PC-9 (cell line): ENCODE measurements at regions not wholly inside any gene's neighbourhood (a gene's known extent, or its start where the extent isn't known, plus 50 kb on each side); places are given as distances from the start of the nearest gene placed in this dataset.

Experiments
- BruUV-seq: library from RNA; stranded (reverse); fragments of 400-500 nt; replicated peaks from 2 replicates; lab custom pipeline; 2021; lab: Mats Ljungman, UMichigan
- CTCF ChIA-PET: fragments of 300-600 bp; sonication (Branson Sonifier 250); formaldehyde crosslinking; loops from one replicate; lab custom pipeline; 2022; ENCODE audit warnings: antibody characterized with exemption; lab: Charles Lee
- POLR2A ChIA-PET: fragments of 300-600 bp; sonication (Branson Sonifier 250); formaldehyde crosslinking; loops from one replicate; lab custom pipeline; 2022; ENCODE audit warnings: antibody characterized with exemption; ENCODE audit not compliant: unreplicated experiment; lab: Charles Lee
- DNase-seq, 2 experiments: peaks; one replicate each; pipeline versions ENCODE4 v3.0.0 to v3.0.0-alpha.2; 2015 to 2022; ENCODE audit warnings: mixed read lengths in 1 of 2
- H2AFZ ChIP-seq: fragments of 200-600 bp; sonication (generic); 2 replicates; pipeline ENCODE4 v1.8.1; 2017; ENCODE audit warnings: antibody characterized with exemption
- H3F3A ChIP-seq: fragments of 200-600 bp; sonication (generic); 2 replicates; pipeline ENCODE4 v1.8.1; 2017; ENCODE audit warnings: antibody characterized with exemption, mild to moderate bottlenecking, low read depth; ENCODE audit not compliant: insufficient read depth
- H3K27ac ChIP-seq: fragments of 200-600 bp; sonication (generic); 2 replicates; pipeline ENCODE4 v1.6.1; 2016; ENCODE audit warnings: mixed run types
- H3K27me3 ChIP-seq: fragments of 200-600 bp; sonication (generic); 2 replicates; pipeline ENCODE4 v1.6.1; 2016; ENCODE audit warnings: low read depth, mixed run types; ENCODE audit not compliant: insufficient read depth
- H3K36me3 ChIP-seq: fragments of 200-600 bp; sonication (generic); 2 replicates; pipeline ENCODE4 v1.6.1; 2016; ENCODE audit warnings: low read depth, mixed run types
- H3K4me1 ChIP-seq: fragments of 200-600 bp; sonication (generic); replicated peaks from 2 replicates; pipeline ENCODE4 v1.6.1; 2016; ENCODE audit warnings: mixed run types; ENCODE audit not compliant: insufficient read depth
- H3K4me2 ChIP-seq: fragments of 200-600 bp; sonication (generic); 2 replicates; pipeline ENCODE4 v1.6.1; 2017; ENCODE audit warnings: mixed run types
- H3K4me3 ChIP-seq: fragments of 200-600 bp; sonication (generic); 2 replicates; pipeline ENCODE4 v1.6.1; 2016; ENCODE audit warnings: mixed run types
- H3K79me2 ChIP-seq: fragments of 200-600 bp; sonication (generic); 2 replicates; pipeline ENCODE4 v1.6.1; 2017; ENCODE audit warnings: low read depth, mixed run types
- H3K9me2 ChIP-seq: fragments of 200-600 bp; sonication (generic); 2 replicates; pipeline ENCODE4 v1.8.1; 2017; ENCODE audit warnings: mild to moderate bottlenecking; ENCODE audit not compliant: insufficient read depth
- H3K9me3 ChIP-seq: fragments of 200-600 bp; sonication (generic); 2 replicates; pipeline ENCODE4 v1.8.1; 2016; ENCODE audit warnings: low read depth; ENCODE audit not compliant: insufficient read depth
- H4K20me1 ChIP-seq: fragments of 200-600 bp; sonication (generic); 2 replicates; pipeline ENCODE4 v1.8.1; 2017; ENCODE audit not compliant: insufficient read depth
- EZH2 ChIP-seq: fragments of 200-600 bp; sonication (generic); IDR thresholded peaks from 2 replicates; pipeline ENCODE4 v1.8.0; 2017; ENCODE audit warnings: antibody characterized with exemption, low read depth
- intact Hi-C: fragments of 100-400 bp; cut with micrococcal nuclease; formaldehyde crosslinking; loops from one replicate; pipeline ENCODE4 v1.10.0; 2022; ENCODE audit not compliant: unreplicated experiment
- TF ChIP-seq, protein P1 (sequence below): fragments of 200-600 bp; sonication (generic); conservative IDR thresholded peaks from 2 replicates; pipeline ENCODE4 v1.6.1; 2017; ENCODE audit warnings: mixed run types, antibody characterized with exemption, mild to moderate bottlenecking, moderate library complexity

DNA sequence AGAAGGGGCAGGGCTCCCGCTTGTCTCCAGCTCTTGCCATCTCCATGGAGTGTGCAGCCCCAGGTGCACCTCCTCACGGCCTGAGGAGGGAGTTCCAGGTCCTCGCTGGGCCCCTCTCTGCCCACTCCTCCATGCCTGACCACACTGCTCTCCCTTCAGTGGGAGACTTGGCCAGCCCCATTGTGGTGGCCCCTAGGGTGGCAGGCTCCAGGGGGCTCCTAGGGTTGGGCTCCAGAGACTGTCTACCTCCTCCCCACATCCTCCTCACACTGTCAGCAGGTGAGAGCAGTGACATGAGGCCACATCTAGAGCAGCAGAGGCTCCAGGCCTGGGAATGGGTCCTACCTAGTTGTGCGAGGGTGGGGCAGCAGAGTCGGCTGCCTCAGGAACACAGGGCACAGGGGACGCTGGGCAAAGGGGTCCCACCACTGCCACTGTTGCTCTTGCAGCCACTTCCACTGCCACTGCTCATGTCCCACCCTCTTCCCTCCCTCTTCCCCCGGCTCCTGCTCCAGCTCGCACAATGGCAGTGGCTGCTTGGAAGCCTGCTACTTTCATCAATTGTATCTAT, 514.8 kb downstream of the MRPL39 start:
- TF ChIP-seq, protein P1, sequence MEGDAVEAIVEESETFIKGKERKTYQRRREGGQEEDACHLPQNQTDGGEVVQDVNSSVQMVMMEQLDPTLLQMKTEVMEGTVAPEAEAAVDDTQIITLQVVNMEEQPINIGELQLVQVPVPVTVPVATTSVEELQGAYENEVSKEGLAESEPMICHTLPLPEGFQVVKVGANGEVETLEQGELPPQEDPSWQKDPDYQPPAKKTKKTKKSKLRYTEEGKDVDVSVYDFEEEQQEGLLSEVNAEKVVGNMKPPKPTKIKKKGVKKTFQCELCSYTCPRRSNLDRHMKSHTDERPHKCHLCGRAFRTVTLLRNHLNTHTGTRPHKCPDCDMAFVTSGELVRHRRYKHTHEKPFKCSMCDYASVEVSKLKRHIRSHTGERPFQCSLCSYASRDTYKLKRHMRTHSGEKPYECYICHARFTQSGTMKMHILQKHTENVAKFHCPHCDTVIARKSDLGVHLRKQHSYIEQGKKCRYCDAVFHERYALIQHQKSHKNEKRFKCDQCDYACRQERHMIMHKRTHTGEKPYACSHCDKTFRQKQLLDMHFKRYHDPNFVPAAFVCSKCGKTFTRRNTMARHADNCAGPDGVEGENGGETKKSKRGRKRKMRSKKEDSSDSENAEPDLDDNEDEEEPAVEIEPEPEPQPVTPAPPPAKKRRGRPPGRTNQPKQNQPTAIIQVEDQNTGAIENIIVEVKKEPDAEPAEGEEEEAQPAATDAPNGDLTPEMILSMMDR: no peak
- TF ChIP-seq EZH2: no peak
- Histone ChIP-seq H3K27me3 (no peaks in the 10 kb centered on the region), H2AFZ (no peak overlapping the region), H3K4me1 (no peaks in the 10 kb centered on the region), H3K9me3 (no peaks in the 10 kb centered on the region), H3K27ac (no peak overlapping the region), H3K4me3 (no peak overlapping the region), H3K4me2 (no peak overlapping the region), H3K9me2 (no peaks in the 10 kb centered on the region), H3F3A (no peaks in the 10 kb centered on the region), H4K20me1 (no peaks in the 10 kb centered on the region), H3K79me2 (no peaks in the 10 kb centered on the region), H3K36me3 (no peaks in the 10 kb centered on the region)
- ChIA-PET POLR2A (no interaction called here), CTCF (no interaction called here)
- intact Hi-C loops: no loop called here
- no TSS peak for BruUV-seq
- no peak for DNase-seq

DNA sequence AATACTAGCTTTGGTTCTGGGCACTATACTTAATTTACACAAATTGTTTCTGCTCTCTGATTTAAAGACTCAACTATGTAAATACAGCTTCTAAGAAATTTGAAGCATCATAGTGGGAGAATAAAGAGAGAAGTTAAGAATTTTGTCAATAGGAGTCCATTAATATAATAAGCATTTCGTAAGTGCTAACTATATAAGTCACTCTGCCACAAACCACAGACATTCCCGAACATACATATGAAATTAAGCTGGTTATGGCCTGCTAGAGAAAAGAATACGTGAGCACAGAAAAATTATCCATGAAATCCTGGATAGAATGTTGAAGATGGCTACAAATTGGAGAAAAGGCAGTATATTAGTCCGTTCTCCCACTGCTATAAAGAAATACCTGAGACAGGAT, 526.2 kb downstream of the MRPL39 start:
- ChIA-PET CTCF (no interaction called here), POLR2A (no interaction called here)
- no TSS peak for BruUV-seq
- Histone ChIP-seq H4K20me1 (no peaks in the 10 kb centered on the region), H3K27me3 (no peaks in the 10 kb centered on the region), H2AFZ (no peak overlapping the region), H3K36me3 (no peaks in the 10 kb centered on the region), H3K27ac (no peak overlapping the region), H3K4me1 (no peaks in the 10 kb centered on the region), H3K4me3 (no peak overlapping the region), H3K9me2 (no peaks in the 10 kb centered on the region), H3K4me2 (no peak overlapping the region), H3K79me2 (no peaks in the 10 kb centered on the region), H3K9me3 (no peaks in the 10 kb centered on the region), H3F3A (no peaks in the 10 kb centered on the region)
- no peak for DNase-seq
- TF ChIP-seq, protein P1: no peak
- no peak for TF ChIP-seq EZH2
- intact Hi-C loops: no loop called here

DNA sequence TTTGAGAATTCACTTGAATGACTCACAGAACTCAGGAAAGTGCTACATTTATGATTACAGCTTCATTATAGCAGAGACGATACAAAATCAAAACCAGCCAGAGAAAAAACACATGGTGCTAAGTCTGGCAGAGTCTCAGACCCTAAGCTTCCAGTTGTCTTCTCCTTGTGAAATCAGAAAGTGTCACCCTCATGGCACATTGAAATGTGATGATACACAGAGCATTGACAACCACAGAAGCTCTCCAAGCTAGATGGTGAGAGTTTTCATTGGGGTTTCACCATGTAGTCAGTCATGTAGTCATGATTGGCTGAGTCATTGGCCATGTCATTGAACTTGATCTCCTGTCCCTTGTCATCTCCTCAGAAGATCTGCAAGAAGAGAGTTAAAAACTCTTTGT, 526.6 kb downstream of the MRPL39 start:
- intact Hi-C loops: no loop called here
- Histone ChIP-seq H3K4me1 (no peaks in the 10 kb centered on the region), H3K36me3 (no peaks in the 10 kb centered on the region), H3K27me3 (no peaks in the 10 kb centered on the region), H3K4me3 (no peak overlapping the region), H3K79me2 (no peaks in the 10 kb centered on the region), H4K20me1 (no peaks in the 10 kb centered on the region), H2AFZ (no peak overlapping the region), H3K9me3 (no peaks in the 10 kb centered on the region), H3F3A (no peaks in the 10 kb centered on the region), H3K27ac (no peak overlapping the region), H3K9me2 (no peaks in the 10 kb centered on the region), H3K4me2 (no peak overlapping the region)
- DNase-seq: no peak
- ChIA-PET CTCF (no interaction called here), POLR2A (no interaction called here)
- BruUV-seq: no TSS peak
- TF ChIP-seq, protein P1: no peak
- no peak for TF ChIP-seq EZH2
